ENCODE measurements at regions not wholly inside any gene's neighbourhood (a gene's known extent, or its start where the extent isn't known, plus 50 kb on each side); places are given as distances from the start of the nearest gene placed in this dataset.

DNA sequence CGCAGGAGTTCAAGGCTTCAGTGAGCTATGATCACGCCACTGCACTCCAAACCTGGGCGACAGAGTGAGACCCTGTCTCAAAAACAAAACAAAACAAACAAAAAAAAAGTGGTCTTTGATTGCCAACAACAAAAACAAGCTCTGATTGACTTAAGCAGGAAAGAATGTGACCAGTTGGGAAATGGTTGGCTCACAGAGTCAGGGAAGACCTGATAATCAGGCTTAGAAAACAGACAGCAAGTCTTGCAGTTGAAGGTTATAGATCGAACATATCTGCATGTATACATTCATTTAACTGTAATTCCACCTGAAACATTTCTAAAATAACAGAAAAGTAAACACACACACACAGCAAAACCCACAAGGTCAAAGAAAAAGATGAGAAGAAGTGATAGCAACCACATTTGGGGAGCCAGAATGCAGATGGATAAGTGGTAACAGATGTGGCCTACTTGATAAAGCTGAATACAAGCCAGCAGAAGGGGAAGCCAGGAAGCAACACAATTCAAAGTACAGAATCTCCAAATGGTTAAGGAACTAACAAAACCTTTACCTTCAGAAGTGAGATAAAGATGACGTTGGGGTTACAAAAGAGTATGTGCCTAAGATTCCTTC lies 699.9 kb upstream of the ZNF385D start:
- DNase-seq (ENCODE audit: low read depth in 4 of 4, low spot score in 2 of 4) = no peak

DNA sequence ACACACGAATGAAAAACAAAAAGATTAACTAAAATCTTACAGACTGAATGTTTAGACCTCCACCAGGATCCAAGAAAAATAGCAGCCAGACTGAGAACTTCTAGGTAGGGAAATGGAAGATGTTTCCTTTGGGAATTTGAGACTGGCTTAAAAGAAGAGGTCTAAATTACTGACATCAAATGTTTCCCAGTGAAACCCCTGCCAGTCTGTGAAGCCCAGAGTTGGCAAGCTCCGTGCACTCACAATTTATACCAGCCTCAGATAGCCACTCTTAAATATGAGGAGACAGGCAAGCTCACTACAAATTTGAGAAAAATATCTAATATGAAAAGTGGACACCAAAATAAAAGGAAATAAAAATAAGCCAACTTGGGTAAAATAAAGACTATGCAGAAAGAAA lies 700.5 kb upstream of the ZNF385D start:
- no peak for DNase-seq (ENCODE audit: low read depth in 4 of 4, low spot score in 2 of 4)

DNA sequence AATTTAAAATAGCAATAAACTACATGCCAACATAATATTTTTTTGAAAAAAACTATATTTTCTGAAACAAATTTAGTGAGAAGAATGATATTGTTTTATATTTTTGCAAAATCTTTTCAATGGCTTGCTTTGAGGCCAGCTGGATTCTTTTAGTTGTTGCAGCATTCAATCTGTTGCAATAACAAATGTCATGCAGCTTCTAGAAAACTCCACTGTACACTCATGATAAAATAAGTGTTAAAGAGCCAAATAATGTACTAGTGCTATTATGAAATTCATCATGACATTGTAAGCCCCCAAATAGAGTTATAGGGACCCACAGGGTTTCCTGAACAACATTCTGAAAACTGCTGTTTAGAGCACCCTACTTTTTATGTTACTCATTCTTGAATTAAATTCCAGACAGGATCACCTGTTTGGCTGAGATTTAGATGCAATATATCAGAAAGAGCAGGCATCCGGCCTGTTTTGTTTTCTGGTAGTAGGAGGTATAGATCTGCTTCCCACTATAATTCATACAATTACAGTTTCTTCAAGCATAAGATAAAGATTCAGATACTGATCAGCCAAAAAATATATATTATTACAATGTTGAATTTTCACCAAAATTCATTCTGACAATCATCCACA lies 703.0 kb upstream of the ZNF385D start:
- no peak for DNase-seq (ENCODE audit: low read depth in 4 of 4, low spot score in 2 of 4)

DNA sequence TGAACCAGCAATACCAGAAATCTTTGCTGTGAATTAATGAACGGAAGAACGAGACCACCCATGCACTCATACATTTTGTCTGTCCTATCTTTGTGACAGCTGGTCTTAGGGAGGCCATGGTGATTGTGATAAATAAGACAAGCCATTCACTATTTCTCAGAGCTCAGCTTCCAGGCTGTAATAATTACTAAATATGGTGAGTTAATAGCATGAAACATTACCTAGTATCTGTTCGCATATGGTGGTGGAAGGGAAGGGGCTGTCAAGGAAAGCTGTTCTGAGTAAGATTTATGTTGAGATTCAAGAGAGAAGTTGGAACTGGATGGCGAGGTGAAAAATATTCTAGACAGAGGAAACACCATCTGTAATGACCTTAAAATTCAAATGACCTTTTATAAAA lies 719.0 kb upstream of the ZNF385D start:
- no peak for DNase-seq (ENCODE audit: low read depth in 4 of 4, low spot score in 2 of 4)

DNA sequence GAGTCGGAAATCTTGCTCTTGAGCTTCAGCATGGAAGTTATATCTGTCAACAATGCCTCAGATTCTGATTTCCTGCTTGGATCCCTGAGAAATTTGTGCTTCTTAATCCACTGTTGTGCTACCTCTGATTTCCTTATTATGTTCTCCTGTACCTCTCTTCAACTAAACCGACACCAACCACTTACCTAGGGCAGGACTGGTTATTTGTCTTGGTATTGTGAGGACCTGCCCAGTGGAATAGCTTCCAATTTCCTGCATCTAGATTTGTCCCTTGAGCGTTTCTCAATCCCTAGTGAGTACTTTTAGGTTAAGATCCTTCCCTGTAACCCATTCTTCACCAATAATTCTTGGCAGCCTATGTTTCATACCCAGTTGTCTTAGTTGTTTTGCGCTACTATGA lies 720.5 kb upstream of the ZNF385D start:
- DNase-seq (ENCODE audit: low read depth in 4 of 4, low spot score in 2 of 4) = no peak

DNA sequence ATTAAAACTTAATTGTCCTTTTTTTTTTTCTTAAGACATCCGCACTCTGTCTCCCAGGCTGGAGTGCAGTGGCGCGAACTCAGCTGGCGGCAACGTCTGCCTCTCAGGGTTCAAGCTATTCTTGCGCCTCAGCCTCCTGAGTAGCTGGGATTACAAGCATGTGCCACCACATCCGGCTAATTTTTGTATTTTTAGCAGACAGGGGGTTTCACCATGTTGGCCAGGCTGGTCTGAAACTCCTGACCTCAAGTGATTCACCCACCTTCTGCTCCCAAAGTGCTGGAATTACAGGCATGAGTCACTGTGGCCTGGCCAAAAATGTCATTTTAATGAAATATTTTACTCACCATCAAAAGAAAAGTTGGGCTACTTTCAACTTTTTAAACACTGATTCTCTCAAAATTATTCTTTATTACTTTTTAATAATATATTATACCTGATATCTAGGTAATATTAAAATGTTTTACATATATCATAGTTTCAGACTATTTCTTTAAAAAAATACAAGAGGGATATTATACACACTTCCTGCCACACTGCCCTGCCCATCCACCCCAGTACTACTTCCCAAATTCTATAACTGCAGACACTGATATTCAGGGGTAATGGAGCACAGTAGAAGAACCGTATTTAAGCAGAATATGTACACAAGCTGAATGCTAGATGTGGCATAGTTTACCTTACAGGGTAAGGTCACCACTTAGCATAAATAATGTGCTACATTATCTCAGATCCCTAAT lies 723.9 kb upstream of the ZNF385D start:
- no peak for DNase-seq (ENCODE audit: low read depth in 4 of 4, low spot score in 2 of 4)

DNA sequence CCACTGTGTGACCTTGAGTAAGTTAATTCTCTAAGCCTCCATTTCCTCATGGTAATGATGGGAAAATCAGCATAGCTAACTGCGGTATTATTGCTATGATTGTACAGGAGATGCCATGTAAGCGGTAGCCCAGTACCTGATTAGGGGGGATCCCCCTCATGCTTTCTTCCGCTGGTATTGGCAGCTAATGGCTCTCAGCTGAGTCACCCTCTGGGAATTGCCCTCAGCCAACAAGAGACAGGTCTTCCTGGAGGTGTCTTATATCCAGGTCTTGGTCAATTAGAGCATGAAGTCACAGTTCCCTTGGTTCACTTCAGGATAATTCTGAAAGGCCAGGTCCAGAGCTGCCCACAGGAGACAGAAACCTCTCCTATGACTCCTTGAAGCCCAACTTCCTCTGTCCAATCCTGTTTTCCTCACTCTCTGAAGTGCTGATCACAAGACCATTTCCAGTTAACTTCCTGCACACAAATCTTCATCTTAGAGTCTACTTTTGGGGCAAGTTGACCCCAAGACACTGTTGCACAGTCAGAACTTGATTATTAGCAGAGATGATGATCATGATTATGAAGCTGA lies 724.7 kb upstream of the ZNF385D start:
- DNase-seq (ENCODE audit: low read depth in 4 of 4, low spot score in 2 of 4) = no peak

DNA sequence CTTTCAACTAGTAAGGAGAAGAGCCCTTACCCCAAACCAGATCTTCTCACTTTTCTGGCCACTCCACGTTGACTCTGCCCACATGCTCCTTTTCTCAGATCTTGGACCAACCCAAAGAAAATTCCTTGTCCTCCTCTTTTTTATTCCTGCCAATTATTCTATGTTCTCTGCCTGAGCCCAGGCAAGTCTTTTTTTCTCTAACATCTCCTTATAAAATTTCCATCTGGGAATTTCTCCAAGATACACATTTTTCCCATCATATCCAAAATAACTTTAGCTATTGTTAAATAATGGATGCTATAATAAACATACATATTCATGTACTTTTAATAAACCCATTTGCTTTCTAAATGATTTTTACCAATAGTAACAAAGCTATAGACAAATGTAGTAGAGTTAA lies 726.0 kb upstream of the ZNF385D start:
- DNase-seq (ENCODE audit: low read depth in 4 of 4, low spot score in 2 of 4) = no peak

DNA sequence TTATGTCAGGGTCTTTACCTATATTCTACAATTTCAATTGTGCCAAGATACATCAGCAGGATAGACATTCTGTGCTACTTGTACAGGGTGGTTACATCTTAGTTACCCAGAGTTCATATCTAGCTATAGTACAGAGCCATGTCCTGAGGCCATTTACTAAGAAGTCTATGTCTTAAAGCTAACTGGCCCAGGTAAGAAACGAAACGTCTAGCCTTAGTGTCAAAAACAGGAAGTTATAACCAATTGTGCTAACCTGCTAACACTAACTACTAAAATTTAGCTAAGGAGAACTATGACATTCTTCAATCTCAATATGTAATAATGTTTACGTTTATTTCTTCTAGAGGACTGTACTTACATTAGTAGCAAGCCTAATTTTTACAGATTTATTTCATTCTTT lies 717.2 kb upstream of the UBE2E2 start:
- no peak for DNase-seq (ENCODE audit: low read depth in 4 of 4, low spot score in 2 of 4)

DNA sequence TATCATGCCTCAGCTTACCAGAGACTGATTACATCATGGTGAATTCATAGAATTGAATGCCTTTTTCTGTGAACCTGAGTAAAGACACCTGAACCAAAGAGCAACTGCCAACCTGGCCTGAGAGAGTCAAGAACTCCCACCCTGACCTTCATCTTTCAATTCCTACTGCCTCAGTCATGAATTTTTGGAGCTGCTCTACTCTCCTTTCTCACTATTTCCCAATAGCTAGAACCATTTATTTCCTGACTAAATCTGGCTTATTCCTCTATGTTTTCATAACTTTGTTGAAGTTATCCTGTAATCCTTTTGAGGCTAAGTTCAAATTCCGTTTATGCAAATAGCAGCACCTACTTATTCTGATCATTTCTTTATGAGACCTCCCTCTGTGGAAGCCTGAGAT lies 712.4 kb upstream of the UBE2E2 start:
- DNase-seq (ENCODE audit: low read depth in 4 of 4, low spot score in 2 of 4) = no peak

DNA sequence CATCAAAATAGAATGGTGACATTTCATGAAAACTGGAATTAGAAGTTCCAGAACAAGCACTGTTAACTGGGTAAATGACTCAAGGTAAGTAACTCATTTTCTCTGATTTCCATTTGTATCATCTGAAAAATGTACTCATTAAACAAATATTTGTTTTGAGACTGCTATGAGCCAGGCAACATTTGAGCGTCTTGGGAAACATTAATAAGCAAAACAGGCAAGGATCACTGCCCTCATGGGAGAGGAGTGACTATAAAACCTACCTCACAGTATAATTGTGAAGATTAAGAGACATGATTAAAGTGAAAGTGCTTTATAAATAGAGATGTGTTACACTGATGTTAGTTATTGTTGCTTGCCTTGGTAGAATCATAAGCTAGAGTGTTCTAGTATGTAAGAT lies 711.8 kb upstream of the UBE2E2 start:
- DNase-seq (ENCODE audit: low read depth in 4 of 4, low spot score in 2 of 4) = no peak

DNA sequence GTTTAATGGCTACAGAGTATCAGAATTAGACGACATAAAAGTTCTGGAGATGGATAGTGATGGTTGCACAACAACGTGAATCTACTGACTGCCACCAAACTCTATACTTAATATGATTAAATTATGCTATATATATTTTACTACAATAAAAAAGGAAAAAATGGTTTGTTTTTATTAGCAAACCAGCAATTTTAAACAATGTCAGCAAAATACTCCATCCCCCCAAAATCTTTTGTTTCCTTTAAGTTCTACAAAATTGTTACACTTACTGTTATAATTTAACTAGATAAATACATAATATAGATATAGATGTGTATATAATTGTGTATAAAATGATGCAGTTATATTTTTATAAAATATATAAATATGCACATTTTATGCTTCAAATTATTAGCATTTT lies 710.8 kb upstream of the UBE2E2 start:
- DNase-seq (ENCODE audit: low read depth in 4 of 4, low spot score in 2 of 4) = no peak

DNA sequence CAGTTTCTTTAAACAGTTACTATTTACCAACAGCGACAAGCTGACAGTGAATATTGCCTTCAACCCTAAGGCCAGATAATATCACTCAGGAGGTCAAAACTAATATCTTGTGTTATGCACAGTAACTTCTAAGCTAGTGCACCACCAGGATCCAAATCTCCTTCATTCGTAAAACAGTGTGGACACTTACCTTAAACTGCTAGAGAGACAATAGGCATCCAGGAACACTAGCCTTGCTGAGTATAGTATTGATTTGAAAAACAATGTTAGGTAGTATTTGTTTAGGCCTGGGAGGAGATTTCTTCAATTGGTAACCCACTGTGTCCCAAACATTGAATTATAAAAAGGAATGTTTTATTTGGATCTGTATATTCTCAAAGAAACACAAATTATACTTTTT lies 707.9 kb upstream of the UBE2E2 start:
- DNase-seq (ENCODE audit: low read depth in 4 of 4, low spot score in 2 of 4) = no peak

DNA sequence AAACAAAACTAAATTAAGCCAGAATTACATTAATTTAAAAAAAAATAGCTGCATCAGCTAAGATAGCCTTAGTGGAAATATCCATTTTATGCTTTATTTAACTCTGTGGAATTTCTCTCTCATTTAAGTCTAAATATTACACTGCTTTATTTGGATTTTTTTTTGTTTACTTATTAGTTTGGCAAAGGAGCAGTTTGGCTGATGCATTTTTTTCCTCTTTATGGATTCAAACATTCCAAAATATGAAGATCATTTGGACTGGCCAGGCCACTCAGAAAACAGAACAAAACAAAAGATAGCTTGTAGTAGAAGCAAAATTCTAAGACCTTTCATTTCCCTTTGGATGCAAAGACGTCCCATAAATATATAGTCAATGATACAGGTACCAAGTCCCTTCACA lies 707.3 kb upstream of the UBE2E2 start:
- DNase-seq (ENCODE audit: low read depth in 4 of 4, low spot score in 2 of 4) = no peak

DNA sequence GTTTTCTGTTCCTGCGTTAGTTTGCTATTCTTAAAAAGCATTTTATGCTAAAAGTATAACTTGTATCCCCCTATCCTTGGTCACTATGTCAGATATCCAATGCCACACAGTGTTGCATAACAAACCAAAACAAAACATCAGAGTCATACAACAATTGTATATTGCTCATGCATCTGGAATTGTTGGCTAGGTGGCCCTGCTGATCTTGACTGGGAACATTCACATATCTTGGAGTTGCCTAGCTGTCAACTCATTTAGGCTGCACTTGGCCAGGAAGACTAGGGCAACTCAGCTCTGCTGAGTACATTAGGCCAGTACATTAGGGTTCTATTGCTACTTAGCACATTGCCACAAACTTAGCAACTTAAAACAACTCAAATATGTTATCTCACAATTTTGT lies 706.5 kb upstream of the UBE2E2 start:
- DNase-seq (ENCODE audit: low read depth in 4 of 4, low spot score in 2 of 4) = no peak

DNA sequence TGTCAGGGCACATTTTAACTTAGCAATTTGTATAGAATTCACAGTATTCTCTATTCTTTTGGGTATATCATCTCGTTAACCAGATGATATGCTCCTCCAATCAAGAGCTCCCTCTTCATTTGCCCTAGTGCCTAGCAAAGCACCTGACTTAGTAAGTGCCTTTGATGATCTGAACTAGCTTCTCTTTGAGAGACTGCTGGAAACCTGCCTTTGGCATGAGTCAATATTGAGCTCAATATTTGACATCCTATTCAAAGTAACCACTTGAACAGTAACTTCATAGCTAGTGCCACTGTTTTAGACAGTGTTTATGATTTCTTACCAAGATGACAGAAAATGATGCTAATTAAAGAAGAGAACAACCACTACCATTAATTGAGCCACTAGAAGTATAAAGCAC lies 696.3 kb upstream of the UBE2E2 start:
- DNase-seq (ENCODE audit: low read depth in 4 of 4, low spot score in 2 of 4) = no peak

DNA sequence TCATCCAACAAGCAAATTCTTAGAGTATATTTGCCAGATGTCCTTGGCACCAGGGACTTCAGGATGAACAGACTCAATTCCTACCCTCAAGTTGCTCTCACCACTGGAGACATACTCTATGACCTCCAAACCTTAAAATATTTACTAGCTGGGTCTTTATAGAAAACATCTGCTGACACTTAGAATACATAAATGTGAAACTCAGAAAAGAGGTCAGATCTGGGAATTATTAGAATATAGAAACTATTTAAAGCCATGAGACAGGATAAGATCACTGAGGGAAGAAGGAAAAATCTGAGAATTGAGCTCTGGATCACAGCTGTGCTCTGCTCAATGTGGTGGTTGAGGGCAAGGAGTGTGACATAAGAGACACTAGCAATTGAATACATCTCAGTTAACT lies 695.4 kb upstream of the UBE2E2 start:
- no peak for DNase-seq (ENCODE audit: low read depth in 4 of 4, low spot score in 2 of 4)

DNA sequence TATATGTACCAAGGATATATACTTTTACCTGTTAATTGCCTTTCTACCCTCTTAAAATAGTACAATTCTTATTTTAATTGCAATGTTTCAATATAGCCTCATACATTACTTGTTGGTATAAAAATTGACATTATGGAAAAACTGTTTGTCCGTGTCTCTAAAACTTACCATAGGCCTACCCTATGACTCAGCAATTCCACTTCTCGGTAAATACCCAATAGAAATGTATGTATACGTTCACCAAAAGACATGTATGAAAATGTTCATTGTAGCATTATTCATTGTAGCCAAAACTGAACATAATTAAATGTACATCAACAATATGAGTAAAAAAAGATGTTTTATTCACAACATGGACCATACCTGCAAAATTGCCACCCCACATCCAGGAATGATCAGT lies 679.2 kb upstream of the UBE2E2 start:
- no peak for DNase-seq (ENCODE audit: low read depth in 4 of 4, low spot score in 2 of 4)

DNA sequence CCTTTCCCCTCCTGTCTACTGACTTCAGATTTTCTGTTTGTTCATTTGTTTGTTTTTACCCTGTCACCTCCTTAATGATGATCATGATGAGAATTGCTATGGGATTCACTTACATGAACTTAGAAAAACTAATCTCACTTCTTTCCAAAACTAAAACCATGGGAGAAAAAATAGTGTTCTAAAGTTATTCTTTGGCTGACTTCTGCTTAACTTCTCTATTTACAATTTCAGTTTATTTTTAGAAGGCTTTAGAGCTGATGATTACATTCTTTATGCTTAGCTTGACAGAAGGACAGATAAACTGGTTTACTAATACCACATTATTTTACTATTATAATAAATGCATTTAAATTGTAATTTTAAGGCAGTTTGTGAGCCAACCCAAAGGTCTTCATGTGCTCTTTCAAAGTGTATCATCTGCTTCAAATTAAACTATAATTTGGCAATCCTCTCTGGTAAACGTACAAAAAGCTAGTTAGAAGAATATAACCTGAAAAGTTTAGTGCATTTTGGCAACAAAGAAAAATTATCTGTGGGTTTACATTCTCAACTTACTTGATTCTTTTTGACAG lies 676.8 kb upstream of the UBE2E2 start:
- DNase-seq (ENCODE audit: low read depth in 4 of 4, low spot score in 2 of 4) = no peak

DNA sequence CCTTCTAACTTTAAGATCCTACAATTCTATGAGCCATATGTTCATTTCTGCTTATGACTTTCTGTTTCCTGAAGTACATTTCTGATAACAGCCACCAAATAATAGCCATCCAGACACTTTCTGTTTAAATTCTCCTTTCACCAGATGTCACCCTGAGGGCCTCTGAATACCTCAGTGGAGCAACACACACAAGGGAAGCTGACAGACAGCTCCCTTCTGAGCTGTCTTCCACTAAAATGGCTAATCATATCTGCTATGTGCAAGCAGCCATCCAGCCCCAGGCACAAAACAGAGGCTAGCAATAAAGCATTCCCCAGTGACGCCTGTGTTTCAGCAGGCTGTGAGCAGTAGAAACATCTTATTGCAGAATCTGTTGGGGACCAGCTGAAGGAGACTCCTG lies 666.6 kb upstream of the UBE2E2 start:
- no peak for DNase-seq (ENCODE audit: low read depth in 4 of 4, low spot score in 2 of 4)

DNA sequence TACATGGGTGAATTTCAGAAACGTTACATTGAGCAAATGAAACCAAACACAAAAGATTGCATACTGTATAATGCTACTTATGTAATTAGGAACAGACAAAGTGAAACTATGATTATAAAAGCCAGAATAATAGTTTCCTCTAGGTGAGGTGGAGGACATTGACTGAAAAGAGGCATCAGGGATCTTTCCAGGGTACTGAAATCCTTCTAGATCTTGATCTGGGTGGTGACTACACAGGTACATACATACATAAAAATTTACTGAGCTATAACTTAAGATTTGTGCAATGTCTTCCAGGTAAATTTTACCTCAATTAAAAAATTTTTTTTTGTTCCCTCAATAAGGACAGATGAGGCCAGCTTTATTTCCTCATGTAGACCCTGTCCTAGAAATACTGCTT lies 665.6 kb upstream of the UBE2E2 start:
- DNase-seq (ENCODE audit: low read depth in 4 of 4, low spot score in 2 of 4) = no peak

DNA sequence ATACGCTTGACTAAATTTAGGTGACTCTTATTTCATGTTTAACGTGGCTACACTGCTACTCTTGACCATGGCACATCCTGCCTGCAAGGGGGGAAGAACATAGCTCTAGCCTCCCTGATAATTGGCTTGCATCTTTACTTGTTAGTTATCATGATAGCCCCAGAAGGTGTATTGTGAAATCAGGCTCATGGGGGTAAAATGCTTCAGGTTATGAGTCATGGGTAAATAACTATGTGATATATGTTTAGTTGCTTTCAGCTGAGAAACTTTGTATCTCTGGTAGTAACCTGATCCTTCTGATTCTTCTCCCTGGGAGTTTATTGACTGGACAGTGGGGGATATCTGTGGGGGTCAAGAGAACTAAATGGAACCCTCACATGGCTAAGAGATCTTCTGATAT lies 660.8 kb upstream of the UBE2E2 start:
- no peak for DNase-seq (ENCODE audit: low read depth in 4 of 4, low spot score in 2 of 4)
